Hematopoietic multipotent progenitor cell treated with erythropoietin and hydrocortisone succinate and interleukin-3 and kit ligand, for 6 days (in vitro differentiated cells): ENCODE measurements at regions not wholly inside any gene's neighbourhood (a gene's known extent, or its start where the extent isn't known, plus 50 kb on each side); places are given as distances from the start of the nearest gene placed in this dataset.

Experiments
- DNase-seq: peaks from one replicate; pipeline ENCODE4 v3.0.0-alpha.2; 2015

GRCh38 chr7:14962778-14963177, 60.2 kb upstream of the DGKB start:
- no peak for DNase-seq

- no peak for DNase-seq
Measured at GRCh38 chr7:14960721-14961120, 58.2 kb upstream of the DGKB start.

GRCh38 chr7:14959339-14959738, 56.8 kb upstream of the DGKB start:
- no peak for DNase-seq

- no peak for DNase-seq
Measured at GRCh38 chr7:14954035-14954434, 51.5 kb upstream of the DGKB start.
